ENCODE measurements at regions not wholly inside any gene's neighbourhood (a gene's known extent, or its start where the extent isn't known, plus 50 kb on each side); places are given as distances from the start of the nearest gene placed in this dataset.
A peak's percentile ranks its signal among the peaks of the same experiment; 100 is the strongest.

DNA sequence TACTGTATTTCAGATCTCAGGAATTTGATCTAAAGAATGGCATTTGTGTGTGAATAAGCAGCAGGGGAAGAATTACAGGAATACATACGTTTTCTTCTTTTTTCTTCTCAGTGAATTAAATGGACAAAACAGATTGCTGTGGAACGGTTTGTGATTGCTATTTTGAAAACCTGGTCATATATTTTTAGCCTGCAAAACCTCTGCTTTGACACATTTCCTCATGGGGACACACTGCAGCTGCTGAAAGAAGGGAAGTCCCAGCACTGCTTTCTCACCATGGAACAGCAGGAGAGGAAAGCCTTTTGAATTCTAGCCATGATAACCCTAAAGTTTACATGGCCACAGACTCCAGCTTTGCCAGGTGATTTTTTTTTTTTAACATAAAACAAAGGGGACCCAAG, 315.0 kb downstream of the OXSM start:
- H3K36me3 ChIP-seq (ENCODE audit: control insufficient read depth in 2 of 2, insufficient read depth in 2 of 2, low read length in 1 of 2), result no peaks in the 10 kb centered on the region

More for the DNA sequence above, 315.0 kb downstream of the OXSM start:
- no TSS peak for BruUV-seq (replicated peaks)
- H3K4me2 ChIP-seq (ENCODE audit: control insufficient read depth, insufficient read depth), result no peak overlapping the region
- DNase-seq (ENCODE audit: low read depth, low spot score), result peak; percentile 12
- whole genome bisulfite sequencing (ENCODE audit: insufficient coverage, insufficient replicate concordance, low lambda C conversion rate, missing lambda C conversion rate), result 4% methylated on average over 2 of the region's 2 CpGs
- H2AFZ ChIP-seq (ENCODE audit: control insufficient read depth, low read depth, low read length), result no peak overlapping the region
- H3K27ac ChIP-seq (ENCODE audit: control insufficient read depth, insufficient read depth), result no peak overlapping the region
- intact Hi-C loops (cut with micrococcal nuclease; ENCODE audit: unreplicated experiment), result no loop called here
- TF ChIP-seq MEF2B (IDR thresholded peaks at IDR 0.05; ENCODE audit: partially characterized antibody, poor library complexity, severe bottlenecking) (peak; percentile 60), MEF2A (IDR thresholded peaks at IDR 0.05; ENCODE audit: insufficient read depth, low read depth, low read length) (peak; percentile 84), CBX3 (IDR thresholded peaks at IDR 0.05; ENCODE audit: borderline replicate concordance, low read depth) (no peak), FOXM1 (IDR thresholded peaks at IDR 0.05; ENCODE audit: low read depth, low read length) (peak; percentile 43; the same call in 1 of the 2 replicates), EED (IDR thresholded peaks at IDR 0.05; ENCODE audit: low read depth) (peak; percentile 59), NR2F1 (conservative IDR thresholded peaks at IDR 0.05) (no peak), BHLHE40 (IDR thresholded peaks at IDR 0.05; ENCODE audit: borderline replicate concordance in 1 of 2, low read depth in 2 of 2, low read length in 1 of 2) (0 out of 4 replicates have a peak, but pooled peaks of 1 of the 2 experiments have one; percentile 16), BCL11A (IDR thresholded peaks at IDR 0.05; ENCODE audit: low read depth, low read length) (0 out of 2 replicates have a peak, but pooled peaks have one; percentile 23), SPI1 (IDR thresholded peaks at IDR 0.05; ENCODE audit: borderline replicate concordance, insufficient read depth, low read depth, low read length) (peak; percentile 36; the same call in 1 of the 2 replicates), EP300 (IDR thresholded peaks at IDR 0.05; ENCODE audit: borderline replicate concordance in 1 of 2, control insufficient read depth in 1 of 2, low read depth in 2 of 2, low read length in 2 of 2) (peak in 1 of 2 experiments; percentile 40; a peak in 1 of 4 replicates), IKZF2 (IDR thresholded peaks at IDR 0.05) (0 out of 4 replicates have a peak, but pooled peaks of 1 of the 2 experiments have one; percentile 11), NFIC (IDR thresholded peaks at IDR 0.05; ENCODE audit: low read depth, low read length) (peak; percentile 75; the same call in 1 of the 2 replicates), CREB1 (IDR thresholded peaks at IDR 0.05; ENCODE audit: low read depth) (0 out of 2 replicates have a peak, but pooled peaks have one; percentile 23), RUNX3 (IDR thresholded peaks at IDR 0.05; ENCODE audit: low read length) (peak; percentile 65), KDM1A (IDR thresholded peaks at IDR 0.05; ENCODE audit: borderline replicate concordance) (no peak), TCF12 (IDR thresholded peaks at IDR 0.05; ENCODE audit: low read depth, low read length) (peak; percentile 82), ZBED1 (IDR thresholded peaks at IDR 0.05; ENCODE audit: borderline replicate concordance) (peak; percentile 50; the same call in 1 of the 2 replicates)
- TF ChIP-seq, protein P1, sequence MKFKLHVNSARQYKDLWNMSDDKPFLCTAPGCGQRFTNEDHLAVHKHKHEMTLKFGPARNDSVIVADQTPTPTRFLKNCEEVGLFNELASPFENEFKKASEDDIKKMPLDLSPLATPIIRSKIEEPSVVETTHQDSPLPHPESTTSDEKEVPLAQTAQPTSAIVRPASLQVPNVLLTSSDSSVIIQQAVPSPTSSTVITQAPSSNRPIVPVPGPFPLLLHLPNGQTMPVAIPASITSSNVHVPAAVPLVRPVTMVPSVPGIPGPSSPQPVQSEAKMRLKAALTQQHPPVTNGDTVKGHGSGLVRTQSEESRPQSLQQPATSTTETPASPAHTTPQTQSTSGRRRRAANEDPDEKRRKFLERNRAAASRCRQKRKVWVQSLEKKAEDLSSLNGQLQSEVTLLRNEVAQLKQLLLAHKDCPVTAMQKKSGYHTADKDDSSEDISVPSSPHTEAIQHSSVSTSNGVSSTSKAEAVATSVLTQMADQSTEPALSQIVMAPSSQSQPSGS (IDR thresholded peaks at IDR 0.05; ENCODE audit: low read length), result peak; percentile 52; the same call in 1 of the 2 replicates
- TF ChIP-seq, protein P2, sequence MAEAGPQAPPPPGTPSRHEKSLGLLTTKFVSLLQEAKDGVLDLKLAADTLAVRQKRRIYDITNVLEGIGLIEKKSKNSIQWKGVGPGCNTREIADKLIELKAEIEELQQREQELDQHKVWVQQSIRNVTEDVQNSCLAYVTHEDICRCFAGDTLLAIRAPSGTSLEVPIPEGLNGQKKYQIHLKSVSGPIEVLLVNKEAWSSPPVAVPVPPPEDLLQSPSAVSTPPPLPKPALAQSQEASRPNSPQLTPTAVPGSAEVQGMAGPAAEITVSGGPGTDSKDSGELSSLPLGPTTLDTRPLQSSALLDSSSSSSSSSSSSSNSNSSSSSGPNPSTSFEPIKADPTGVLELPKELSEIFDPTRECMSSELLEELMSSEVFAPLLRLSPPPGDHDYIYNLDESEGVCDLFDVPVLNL (IDR thresholded peaks at IDR 0.05; ENCODE audit: low read depth, low read length), result no peak
- TF ChIP-seq, protein P3, sequence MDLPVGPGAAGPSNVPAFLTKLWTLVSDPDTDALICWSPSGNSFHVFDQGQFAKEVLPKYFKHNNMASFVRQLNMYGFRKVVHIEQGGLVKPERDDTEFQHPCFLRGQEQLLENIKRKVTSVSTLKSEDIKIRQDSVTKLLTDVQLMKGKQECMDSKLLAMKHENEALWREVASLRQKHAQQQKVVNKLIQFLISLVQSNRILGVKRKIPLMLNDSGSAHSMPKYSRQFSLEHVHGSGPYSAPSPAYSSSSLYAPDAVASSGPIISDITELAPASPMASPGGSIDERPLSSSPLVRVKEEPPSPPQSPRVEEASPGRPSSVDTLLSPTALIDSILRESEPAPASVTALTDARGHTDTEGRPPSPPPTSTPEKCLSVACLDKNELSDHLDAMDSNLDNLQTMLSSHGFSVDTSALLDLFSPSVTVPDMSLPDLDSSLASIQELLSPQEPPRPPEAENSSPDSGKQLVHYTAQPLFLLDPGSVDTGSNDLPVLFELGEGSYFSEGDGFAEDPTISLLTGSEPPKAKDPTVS (IDR thresholded peaks at IDR 0.05; ENCODE audit: low read depth, low read length), result no peak
- TF ChIP-seq, protein P4, sequence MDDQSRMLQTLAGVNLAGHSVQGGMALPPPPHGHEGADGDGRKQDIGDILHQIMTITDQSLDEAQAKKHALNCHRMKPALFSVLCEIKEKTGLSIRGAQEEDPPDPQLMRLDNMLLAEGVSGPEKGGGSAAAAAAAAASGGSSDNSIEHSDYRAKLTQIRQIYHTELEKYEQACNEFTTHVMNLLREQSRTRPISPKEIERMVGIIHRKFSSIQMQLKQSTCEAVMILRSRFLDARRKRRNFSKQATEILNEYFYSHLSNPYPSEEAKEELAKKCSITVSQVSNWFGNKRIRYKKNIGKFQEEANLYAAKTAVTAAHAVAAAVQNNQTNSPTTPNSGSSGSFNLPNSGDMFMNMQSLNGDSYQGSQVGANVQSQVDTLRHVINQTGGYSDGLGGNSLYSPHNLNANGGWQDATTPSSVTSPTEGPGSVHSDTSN (IDR thresholded peaks at IDR 0.05; ENCODE audit: insufficient replicate concordance, low read depth, low read length), result peak; percentile 59
- ChIA-PET RAD21 (ENCODE audit: unreplicated experiment) (no interaction called here), POLR2A (no interaction called here), SMC1A (ENCODE audit: uncharacterized antibody, unreplicated experiment) (interaction anchor here (0.6 kb wide), 1 partner anchor 813 kb away, joined by 3 read pairs; no protein-coding TSS in a partner anchor), CTCF (no interaction called here)
- no peaks in the 10 kb centered on the region for H4K20me1 ChIP-seq (ENCODE audit: control insufficient read depth, insufficient read depth)
- H3K27me3 ChIP-seq (replicated peaks in 1 of 2; ENCODE audit: control insufficient read depth in 2 of 2, insufficient read depth in 2 of 2, low read length in 1 of 2), result no peaks in the 10 kb centered on the region
- H3K79me2 ChIP-seq (ENCODE audit: control insufficient read depth, insufficient read depth, low read length), result no peaks in the 10 kb centered on the region
- H3K4me3 ChIP-seq, result no peak overlapping the region
- ATAC-seq, result no peak
- no peak overlapping the region for H3K9ac ChIP-seq (ENCODE audit: control insufficient read depth, insufficient read depth, low read length)
- FAIRE-seq, result no peak
- no peaks in the 10 kb centered on the region for H3K4me1 ChIP-seq (ENCODE audit: control insufficient read depth, insufficient read depth, low read length)
- in situ Hi-C loops (cut with MboI), result no loop called here
- H3K9me3 ChIP-seq (replicated peaks; ENCODE audit: control insufficient read depth, insufficient read depth, low read length), result no peaks in the 10 kb centered on the region
